ENCODE measurements at regions not wholly inside any gene's neighbourhood (a gene's known extent, or its start where the extent isn't known, plus 50 kb on each side); places are given as distances from the start of the nearest gene placed in this dataset.

DNA sequence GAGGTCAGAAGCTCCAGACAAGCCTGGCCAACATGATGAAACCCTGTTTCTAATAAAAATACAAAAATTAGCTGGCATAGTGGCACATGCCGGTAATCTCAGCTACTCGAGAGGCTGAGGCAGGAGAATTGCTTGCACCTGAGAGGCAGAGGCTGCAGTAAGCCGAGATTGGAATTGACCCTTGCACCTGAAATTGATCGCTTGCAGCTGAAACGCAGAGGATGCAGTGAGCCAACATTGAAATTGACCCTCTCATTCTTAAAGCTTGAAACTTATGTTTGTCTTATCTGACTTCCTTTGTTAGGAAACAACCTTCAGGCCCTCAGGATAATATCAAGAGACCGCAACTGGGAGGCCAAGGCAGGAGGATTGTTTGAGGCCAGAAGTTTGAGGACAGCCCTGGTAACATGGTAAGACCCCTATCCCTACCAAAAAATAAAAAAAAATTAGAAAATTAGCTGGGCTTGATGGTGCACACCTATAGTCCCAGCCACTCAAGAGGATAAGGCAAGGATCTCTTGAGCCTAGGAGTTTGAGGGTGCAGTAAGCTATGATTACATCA lies 376.6 kb upstream of the XYLT1 start:
- DNase-seq = no peak

DNA sequence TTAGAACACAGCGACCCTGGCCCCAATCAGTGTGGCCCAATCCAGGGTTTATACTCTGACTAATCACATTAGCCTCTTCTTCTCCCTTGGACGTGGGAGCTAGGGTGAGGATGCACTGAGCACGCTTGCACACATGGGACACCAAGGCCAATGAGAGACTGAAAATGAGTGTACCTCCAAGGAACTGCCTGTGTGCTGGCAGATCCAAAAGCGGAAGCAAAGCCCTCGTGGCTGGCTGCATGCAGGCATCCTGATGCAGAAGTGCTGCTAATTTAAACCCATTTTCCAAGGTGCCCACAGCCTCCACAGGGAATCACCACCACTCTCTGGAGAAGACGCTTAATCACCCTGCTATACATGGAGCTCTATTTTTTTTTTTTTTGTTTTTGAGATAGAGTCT lies 375.3 kb upstream of the XYLT1 start:
- no peak for DNase-seq

DNA sequence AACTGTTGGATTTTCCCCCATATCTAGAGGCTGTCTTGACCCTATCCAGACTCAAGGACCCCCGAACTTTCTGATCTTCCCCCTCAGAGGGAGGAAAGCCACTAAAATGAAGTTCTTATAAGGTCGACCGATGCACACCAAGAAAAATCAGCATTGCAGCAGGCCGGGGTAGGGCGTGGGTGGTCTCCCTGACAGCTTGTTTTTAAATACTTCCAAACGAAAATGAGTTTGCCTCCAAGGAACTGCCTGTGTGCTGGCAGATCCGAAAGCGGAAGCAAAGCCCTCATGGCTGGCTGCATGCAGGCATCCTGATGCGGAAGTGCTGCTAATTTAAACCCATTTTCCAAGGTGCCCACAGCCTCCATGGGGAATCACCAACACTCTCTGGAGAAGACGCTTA lies 374.3 kb upstream of the XYLT1 start:
- no peak for DNase-seq

DNA sequence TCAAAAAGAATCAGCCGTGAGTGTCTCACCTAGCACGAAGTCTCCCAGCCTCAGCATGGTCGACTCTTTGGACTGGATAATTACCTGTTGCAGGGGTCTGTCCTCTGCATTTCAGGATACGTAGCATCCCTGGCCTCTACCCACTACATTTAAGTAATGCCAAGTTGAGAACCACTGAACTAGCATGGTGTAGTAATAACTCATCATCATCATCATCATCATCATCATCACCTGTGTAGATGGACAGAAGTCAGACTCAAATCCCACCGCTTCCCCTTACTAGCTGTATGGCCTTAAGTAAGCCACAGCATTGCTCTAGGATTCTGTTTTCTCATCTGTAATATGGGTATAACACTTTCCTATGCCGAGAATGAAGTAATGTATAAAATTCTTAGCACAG lies 373.1 kb upstream of the XYLT1 start:
- DNase-seq = no peak

DNA sequence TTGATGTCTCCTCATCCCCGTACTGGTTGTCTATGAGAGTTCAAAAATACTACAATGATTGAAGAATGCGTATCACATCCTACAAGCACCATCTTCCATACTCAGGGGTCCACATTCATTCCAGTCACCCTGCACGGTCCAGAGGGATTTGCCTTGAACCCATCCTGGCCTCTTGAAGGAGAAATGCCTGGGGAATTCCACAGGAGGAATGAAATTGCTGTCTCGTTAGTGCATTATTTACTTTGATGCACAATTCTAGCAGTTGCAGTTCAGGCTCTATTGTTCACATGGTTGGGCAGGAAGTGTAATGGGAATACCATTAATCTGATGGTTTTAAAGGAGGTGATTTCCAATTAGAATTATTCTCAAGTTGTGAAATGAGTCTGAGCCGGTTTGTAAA lies 369.1 kb upstream of the XYLT1 start:
- no peak for DNase-seq

DNA sequence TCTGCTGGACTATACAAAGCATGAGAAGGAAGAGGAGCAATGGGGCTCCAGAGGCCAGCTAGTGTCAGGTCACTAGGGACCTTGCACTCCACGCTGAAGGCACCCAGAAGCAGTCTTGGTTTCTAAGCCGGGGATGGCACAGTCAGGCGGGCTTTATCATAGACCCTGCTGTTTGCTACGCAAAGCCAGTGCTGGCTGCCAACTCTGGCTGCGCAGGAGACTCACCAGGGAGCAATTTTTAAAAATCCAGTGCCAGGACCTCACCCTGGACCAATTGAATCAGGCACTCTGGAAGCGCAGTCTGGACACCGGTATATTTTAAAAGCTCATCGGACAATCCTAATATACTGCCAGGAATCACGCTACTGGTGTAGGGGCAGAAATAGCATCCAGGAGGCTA lies 368.5 kb upstream of the XYLT1 start:
- DNase-seq = no peak

DNA sequence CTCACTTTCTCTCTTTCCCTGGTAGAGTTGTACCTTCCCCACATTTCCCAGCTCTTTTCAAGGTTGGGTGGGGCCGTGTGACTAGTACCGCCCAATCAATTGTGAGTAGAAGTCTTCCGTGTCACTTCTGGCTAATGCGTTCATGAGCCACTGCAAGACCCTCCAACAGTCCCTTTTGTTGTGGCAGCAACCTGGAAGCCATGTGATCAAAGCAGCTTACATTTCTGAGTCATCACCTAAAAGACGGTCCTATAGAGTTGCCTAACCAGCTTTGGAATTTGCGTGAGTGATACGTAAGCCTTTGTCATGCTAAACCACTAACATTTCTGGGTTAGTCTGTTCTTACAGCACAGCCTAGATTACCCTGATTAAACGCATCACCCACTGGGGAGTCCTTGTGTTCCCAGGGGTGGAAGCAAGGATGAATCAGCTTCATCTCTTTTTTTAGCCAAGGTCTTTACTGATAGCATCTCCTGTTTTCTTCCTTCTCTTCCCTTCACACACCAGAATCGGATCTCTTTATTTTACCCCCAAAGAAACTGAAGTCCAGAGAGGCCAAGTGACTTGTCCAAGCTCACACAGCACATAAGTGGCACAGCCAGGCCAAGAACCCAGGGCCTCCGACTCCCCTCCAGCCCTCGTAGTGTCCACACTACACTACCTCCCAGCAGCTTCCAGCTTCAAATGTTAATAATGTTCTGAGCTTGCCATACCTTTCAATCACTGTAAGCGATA lies 366.3 kb upstream of the XYLT1 start:
- no peak for DNase-seq

DNA sequence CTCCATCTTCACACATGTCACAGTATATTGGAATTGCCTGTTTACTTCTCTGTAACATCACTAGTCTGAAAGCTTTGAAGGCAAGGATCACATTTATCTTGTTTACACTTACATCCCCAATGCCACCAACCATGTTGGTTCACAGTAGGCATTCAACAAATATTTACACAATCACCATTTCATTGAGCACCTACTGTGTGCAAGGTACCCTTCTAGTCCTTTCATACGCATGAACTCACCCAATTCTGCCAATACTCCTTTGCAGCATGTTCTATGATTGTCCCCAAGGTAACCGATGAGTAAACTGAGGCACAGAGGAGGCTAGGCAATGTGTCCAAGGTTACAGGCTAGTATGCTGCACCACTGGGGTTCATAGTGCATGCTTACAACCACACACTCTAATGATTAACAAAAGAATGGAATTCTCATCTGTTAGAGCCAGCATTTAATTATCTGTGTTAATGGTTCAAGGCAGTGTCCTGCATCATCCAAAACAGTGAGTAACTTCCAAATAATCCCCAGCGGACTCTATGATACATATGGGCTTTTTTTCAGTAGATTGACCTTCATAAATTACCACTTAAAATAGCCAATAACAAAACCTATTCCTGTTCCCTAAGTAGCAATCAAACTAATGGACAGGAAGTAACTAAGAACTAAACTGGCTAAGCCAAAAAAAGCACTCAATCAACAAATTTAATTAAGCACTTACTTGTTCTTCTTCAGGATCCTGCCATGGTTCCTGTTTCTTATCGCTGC lies 364.5 kb upstream of the XYLT1 start:
- no peak for DNase-seq

DNA sequence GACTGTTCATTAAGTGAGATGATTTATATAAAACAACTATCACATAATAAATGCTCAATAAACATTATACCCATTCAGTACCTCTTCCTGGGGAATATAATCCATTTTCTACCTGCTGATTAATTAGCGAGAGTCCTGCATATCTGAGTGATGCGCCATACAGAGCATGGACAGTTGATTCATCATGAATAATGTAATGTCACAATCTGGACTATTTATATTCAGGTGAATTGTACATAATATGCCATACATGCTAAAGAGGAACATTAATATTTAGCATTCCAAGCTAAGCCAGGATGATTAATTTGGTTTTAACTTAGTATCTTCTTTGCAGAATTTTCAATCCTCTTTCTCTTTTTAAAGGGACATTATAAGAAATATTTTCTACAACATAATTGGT lies 362.0 kb upstream of the XYLT1 start:
- no peak for DNase-seq

DNA sequence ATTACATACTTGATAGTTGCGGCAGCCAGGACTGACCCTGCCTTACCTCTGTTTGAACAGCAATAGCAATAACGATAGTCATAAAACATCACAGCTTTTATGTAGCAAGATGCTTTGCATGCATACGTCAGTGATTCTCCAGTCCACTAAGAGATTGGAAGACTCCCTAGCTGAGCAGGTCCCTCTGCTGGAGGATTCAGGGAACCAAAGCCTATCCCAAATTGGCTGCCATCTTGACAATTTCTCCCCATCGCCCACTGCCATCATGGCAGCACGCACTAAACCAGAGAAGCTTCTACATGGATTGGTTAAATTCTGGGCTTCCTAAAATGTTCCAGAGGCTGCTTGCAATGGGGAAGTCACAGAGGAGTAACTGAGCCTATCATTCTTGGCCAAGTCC lies 360.6 kb upstream of the XYLT1 start:
- DNase-seq = no peak

DNA sequence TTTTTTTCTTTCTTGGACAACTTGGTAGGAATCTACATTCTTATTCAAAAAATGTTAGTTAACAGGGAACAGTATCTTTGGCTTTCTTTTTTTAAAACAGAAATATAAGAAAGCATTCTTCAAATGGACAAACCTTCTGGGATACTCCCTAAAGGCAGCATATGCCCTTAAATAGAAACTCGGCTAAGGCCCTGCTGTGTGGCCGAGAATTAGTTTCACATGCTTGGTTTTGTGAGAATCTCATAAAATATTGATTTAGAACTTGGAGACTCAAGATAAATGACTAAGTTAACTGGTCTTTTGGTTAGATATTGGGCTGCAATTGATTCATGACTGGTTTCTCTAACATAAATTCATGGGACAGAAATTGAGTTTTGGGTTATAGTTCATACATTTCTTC lies 359.9 kb upstream of the XYLT1 start:
- DNase-seq = no peak

DNA sequence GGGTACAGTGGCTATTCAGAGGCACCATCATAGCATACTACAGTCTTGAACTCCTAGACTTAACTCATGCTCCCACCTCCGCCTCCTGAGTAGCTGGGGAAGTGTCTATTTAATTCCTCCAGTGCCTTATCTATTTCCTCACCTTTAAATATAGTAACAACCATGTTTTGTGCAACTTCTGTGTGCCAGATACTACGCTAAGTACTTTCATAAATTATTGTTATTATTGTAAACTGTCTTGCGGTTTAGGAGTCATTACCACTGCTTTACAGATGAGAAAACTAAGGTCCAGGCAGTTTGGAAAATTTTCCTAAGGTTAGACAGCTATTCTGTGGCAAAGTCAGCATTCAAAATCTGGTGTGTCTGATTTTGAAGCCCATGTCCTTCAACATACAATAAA lies 359.1 kb upstream of the XYLT1 start:
- no peak for DNase-seq

DNA sequence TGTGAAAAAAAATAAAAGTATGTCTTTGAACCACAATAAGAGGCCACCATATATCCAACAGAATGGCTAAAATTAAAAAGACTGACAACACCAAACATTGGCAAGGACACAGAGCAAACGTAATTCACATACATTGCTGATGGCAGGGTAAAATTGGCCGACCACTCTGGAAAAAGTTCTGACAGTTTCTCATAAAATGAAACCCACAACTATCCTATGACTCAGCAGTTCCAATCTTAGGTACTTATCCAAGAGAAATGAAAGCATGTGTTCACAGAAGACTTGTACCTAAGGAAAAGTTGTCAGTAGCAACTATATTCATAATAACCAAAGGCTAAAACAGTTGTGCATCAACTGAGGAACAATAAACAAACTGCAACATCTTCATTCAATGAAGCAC lies 357.3 kb upstream of the XYLT1 start:
- no peak for DNase-seq

DNA sequence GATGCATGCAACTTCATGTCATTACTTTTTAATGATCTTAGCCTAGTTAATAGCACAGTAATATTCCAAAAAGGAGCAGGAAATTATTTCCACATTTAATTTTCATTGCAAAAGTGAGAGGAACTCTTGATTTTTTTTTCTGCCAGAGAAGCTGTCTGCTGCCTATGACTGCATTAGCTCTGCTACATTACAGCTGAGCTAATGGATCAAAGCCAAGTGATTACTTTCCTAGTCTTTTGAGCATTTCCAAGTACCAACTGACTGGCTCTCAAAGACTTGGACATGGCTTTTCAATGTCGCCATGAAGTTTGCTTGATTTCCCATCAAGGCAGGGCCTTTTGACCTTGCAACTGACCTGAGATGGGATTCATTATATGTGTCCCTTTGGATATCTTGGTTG lies 356.6 kb upstream of the XYLT1 start:
- DNase-seq = no peak

DNA sequence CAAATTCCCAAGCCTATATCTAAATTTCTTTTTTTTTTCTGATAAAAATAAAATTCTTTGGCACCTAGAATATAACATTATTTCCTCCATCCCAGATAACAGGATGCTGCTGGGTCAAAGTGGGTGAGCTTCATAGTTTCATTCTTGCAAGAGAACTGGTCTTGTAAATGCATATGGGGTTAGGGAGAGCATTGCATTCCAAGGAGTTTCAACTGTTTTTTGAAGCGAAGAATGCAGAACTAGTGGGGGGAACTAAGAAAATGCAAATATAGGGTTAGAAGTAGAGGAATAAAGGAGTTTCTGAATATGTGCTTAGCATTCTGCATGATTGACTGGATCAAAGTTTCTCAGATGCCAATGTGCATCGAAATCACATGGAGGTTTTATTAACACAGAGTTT lies 347.2 kb upstream of the XYLT1 start:
- no peak for DNase-seq

DNA sequence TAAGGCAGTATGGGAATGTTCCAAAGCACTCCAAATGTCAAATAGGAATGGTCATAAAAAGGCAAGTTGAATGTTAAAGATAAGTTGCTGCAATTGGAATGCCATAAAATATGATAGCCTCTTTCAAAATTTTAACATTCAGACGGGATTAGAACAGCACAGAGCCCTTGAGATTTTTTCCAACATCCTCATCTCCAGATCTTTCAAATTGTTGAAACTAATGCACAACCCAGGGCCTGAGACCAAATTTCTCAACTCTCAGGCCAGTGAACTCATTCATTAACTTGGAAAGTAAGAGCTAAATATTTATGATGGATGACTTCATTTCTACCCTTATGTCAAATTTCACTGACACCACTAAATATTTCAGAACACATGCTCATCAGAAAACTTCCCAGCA lies 346.5 kb upstream of the XYLT1 start:
- DNase-seq = no peak

DNA sequence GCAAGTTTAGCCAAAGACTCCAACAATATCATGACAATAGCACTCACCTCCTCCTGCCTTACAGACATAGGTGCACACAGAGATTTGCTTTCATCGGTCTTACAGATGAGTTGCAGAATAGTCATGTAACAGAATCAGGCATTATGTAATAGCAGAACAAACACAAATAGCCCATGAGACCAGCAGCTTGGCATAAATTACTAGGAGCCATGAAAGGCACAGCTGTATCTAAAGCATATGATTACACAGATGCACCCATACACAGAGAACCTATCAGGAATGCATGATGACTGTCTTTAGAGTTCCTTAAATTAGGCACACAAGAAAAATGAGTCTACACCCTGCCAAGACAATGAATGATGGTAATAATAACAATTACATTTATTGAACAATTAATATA lies 342.0 kb upstream of the XYLT1 start:
- DNase-seq = no peak

DNA sequence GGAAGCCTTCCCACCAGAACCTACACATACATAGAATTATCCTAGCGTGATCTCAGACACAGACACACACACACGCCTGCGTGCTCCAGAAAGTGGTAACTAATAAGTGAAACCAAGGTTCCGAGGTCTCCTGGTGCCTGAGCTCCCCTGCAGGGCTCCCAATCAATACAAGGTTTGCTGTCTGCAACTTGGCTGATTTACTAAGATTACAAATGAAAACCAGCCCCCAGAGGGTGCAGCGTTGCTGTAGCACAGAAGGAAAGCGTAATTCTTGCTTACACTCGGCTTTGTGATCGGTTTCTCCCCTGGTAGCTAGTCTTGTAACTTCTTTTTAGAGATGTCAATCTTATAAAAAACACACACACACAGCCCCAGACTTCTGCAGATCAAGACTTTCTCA lies 334.1 kb upstream of the XYLT1 start:
- no peak for DNase-seq

DNA sequence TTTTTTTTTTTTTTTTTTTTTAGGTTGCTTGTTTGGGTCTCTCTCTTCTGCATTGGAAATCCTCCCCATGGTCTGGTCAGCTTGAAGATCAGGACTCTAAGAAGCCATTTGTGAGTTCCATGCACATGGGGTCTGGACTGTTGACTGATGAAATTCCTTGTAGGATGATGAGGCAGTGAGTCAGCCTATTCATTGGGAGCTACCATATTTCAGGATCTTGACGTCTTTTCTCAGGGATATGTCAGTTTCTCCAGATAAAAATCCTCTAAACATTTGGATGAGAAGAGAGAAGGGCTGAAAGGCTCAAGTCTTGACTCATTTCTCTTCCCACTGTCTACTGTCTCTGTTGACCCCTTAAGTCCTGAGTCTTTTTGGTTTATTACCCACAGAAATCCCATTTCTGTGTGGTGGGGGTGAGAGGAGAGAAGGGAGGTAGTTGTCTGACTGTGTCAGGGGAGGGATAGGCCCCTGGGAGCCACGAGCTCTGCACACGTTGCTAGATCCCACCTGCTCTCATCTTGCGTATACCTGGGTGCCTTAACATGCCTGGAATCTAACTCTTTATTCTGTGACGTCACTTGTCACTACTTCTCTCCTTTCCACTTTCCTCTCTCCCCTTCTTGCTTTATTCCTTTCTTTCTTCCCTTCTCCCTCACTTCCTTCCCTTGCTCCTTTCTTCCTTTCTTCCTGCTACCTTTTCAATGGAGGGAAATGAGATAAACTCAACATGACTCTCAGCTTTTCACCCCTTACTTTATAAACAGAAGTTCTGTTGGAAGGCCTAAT lies 333.1 kb upstream of the XYLT1 start:
- DNase-seq = no peak

DNA sequence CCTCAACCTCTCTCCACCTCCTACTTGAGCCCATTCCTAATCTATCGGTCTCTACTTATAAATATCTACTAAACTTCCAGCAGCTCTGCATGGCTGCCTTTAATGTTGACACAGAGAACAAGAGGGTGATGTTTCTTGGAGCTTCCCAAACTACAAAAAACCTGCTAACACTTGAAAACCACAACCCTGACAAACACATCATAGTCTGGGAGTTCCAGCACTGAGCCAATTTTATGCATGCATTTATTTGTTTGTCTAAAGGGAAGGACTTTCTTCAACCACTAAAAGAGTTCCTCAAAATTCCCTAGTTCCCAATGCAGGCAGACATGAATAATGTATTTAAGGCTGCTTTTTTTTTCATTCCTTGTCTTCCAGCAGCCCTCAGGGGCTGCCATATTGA lies 331.8 kb upstream of the XYLT1 start:
- DNase-seq = no peak

DNA sequence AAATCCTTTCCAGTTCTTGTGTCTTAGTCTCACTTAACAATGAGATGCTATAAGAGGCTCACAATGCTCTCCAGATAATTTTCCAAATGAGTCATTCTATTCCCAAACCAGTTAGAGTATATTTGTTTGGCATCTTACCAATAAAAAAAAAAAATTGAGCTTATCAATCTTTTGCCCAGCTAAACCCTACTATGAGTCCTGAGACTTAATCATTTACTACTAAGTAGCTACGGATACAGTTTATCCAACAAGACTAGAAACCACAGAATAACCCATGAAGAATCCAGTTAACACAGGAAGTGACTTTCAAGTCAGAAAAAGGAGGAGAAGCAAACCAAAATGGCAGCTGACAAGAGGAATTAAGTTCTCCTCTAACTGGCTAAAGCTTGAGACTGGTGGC lies 330.3 kb upstream of the XYLT1 start:
- DNase-seq = no peak

DNA sequence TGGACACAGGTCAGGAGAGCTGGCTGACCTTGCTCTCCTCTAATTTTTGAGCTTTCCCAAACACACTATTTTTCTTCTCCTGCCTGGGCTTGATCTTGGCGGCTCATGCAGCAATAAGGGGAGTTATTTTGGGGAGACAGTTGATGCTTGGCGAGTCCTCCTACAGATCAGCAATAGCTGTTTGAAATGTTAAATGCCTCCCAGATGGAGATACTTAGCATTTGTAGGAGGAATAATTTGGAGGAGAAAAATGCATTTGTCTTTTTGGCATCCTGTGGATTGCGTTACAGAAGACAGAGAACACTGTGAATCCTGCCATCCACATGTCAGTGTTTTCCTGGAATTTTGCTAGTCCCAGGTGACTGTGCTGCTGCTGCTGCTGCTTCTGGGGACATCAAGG lies 328.0 kb upstream of the XYLT1 start:
- no peak for DNase-seq

DNA sequence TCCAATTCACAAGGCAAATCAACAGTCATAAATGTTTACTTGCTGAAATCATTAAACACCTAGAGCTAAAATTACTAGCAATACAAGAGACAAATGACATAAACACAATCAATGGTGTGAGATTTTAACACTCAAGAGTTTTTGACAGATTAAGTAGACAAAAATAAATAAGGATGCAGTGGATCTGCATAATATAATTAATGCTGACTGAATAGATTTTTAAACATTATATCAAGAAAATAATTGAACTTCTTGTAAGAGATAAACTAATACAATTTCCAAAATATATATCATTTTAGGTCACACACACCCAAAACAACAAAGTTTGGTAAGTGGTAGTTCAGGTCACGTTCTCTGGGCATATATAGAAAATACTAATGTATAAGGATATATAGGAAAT lies 322.6 kb upstream of the XYLT1 start:
- DNase-seq = no peak

DNA sequence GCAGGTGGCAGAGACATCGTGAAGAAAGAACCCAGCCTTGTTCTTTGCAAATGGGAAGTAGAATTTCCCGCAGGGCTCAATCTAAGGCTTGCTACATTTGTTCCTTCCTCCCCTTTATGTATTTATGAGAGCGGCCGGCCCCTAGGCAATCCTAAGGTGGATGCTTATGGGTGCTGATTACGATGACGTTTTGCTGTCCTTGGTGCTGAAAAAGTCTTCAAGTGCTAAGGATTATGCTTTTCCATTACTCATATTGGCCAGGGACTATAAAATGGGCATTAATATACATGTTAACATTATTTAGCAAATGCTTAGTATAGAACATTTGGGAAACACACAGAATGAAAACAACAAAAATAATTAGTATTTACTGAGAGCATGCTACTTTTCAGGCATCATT lies 313.3 kb upstream of the XYLT1 start:
- no peak for DNase-seq
